ENCODE measurements at regions not wholly inside any gene's neighbourhood (a gene's known extent, or its start where the extent isn't known, plus 50 kb on each side); places are given as distances from the start of the nearest gene placed in this dataset.

DNA sequence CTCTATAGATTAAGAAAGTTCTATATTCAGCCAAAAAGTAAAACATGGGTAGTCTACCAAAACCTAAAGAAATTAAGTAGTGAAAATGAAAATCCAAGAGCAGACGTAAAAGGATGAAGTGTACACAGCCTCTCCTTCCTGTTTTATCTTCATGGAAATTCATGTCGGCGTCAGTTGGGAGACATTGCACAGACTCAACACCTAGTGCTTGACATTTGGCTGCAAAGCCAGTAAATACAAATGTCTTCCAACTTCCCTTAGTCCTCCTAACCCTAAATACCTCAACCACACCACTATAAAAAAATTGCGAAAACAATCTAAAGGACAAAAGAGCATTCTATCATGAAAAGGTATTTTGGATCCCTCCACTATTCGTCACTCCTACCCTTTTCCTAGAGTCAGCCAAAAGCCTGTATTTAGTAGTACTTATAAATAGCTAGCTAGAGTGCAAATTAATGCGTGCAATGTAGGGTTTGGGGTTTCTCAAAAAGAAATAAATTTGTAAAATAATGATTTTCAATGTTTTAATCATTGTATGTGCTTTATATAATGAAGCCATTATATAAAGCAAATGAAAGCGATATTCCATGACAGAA lies 56.4 kb upstream of the TRPC4 start:
- no peak for TF ChIP-seq POLR2AphosphoS5 (IDR thresholded peaks at IDR 0.05; ENCODE audit: low read depth, low read length)
- no peak for TF ChIP-seq PAX5 (IDR thresholded peaks at IDR 0.05; ENCODE audit: insufficient read depth, low read length, severe bottlenecking)
- TF ChIP-seq POLR2A (IDR thresholded peaks at IDR 0.05; ENCODE audit: low read depth, low read length), result no peak
- TF ChIP-seq TAF1 (IDR thresholded peaks at IDR 0.05; ENCODE audit: low read depth, low read length), result no peak
- no peak for TF ChIP-seq POU2F2 (IDR thresholded peaks at IDR 0.05; ENCODE audit: low read depth, low read length)
- TF ChIP-seq SPI1 (IDR thresholded peaks at IDR 0.05; ENCODE audit: low read depth, low read length), result no peak
